SU-DHL-6 (cell line): ENCODE measurements at regions not wholly inside any gene's neighbourhood (a gene's known extent, or its start where the extent isn't known, plus 50 kb on each side); places are given as distances from the start of the nearest gene placed in this dataset.

Experiments used
- CTCF ChIP-seq: fragments of 200-600 bp; sonication (generic); IDR thresholded peaks from one replicate; pipeline ENCODE4 v1.5.1; 2017; ENCODE audit warnings: antibody characterized with exemption, mild to moderate bottlenecking, low read length, moderate library complexity; ENCODE audit not compliant: insufficient read depth, poor library complexity, severe bottlenecking
- EZH2phosphoT487 ChIP-seq: fragments of 200-600 bp; sonication (generic), shearing (Covaris generic); conservative IDR thresholded peaks from 2 replicates; pipeline ENCODE4 v1.6.1; 2018; ENCODE audit warnings: mild to moderate bottlenecking, antibody characterized with exemption, low read length, moderate library complexity, mixed read lengths

DNA sequence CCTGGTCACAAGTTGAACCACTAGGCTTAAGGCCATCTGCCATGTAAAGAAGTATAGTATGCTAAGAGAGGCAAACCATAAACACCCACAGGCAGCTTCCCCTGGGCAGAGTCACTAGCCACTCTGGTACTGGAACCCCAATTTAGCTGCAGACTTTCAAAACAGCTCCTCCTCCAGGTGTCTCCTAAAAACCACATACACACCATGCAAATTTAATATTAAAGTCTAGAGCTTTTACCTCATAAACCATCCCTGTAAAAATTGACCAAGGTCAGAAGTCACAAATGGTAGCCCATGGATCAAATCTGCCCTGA is 99.1 kb upstream of the STT3B start:
- TF ChIP-seq CTCF (no peak), EZH2phosphoT487 (no peak)
